ENCODE measurements at regions not wholly inside any gene's neighbourhood (a gene's known extent, or its start where the extent isn't known, plus 50 kb on each side); places are given as distances from the start of the nearest gene placed in this dataset.

- TF ChIP-seq EP300 (IDR thresholded peaks at IDR 0.05) (no peak), POLR2AphosphoS5 (IDR thresholded peaks at IDR 0.05) (no peak), POLR2A (IDR thresholded peaks at IDR 0.05) (no peak), CTCF (IDR thresholded peaks at IDR 0.05) (no peak)
- Histone ChIP-seq H3K27ac (no peak overlapping the region), H3K4me3 (no peak overlapping the region), H3K4me1 (no peaks in the 10 kb centered on the region), H3K27me3 (no peaks in the 10 kb centered on the region), H3K36me3 (no peaks in the 10 kb centered on the region), H3K9me3 (no peaks in the 10 kb centered on the region)
- no peak for DNase-seq (ENCODE audit: low spot score in 2 of 2)
Observed at GRCh38 chr4:138826322-138826721, 189.3 kb upstream of the NOCT start.

DNA sequence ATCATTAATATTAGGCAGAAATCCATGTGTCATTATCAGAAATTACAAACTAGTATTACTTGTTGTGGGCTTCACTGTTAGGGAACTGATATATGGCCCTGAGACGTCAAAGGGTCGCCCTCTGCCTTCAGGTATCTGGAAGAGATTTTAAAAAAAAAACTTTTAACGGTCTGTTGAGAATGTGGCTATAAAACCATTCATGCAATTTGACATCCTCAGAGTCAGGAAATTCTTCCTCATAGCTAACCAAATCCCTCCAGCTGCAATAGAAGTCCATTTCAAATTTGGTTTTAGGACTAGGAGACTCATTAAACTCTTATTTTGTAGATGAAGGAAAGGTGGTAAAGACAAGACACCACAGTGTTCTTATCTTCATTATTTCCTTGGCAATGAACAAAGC is 194.2 kb upstream of the NOCT start:
- TF ChIP-seq EP300 (IDR thresholded peaks at IDR 0.05): no peak
- TF ChIP-seq POLR2A (IDR thresholded peaks at IDR 0.05): no peak
- no peak for TF ChIP-seq CTCF (IDR thresholded peaks at IDR 0.05)
- TF ChIP-seq POLR2AphosphoS5 (IDR thresholded peaks at IDR 0.05): no peak
- DNase-seq (ENCODE audit: low spot score in 2 of 2): no peak
- Histone ChIP-seq H3K9me3 (no peaks in the 10 kb centered on the region), H3K27me3 (no peaks in the 10 kb centered on the region), H3K4me1 (no peaks in the 10 kb centered on the region), H3K4me3 (no peak overlapping the region), H3K27ac (no peak overlapping the region), H3K36me3 (no peaks in the 10 kb centered on the region)
- 71% methylated on average over 3 of the region's 3 CpGs for WGBS

GRCh38 chr4:138816875-138817274 is 198.7 kb upstream of the NOCT start:
- Histone ChIP-seq H3K4me1 (no peaks in the 10 kb centered on the region), H3K36me3 (no peaks in the 10 kb centered on the region), H3K9me3 (no peaks in the 10 kb centered on the region), H3K4me3 (no peak overlapping the region), H3K27ac (no peak overlapping the region), H3K27me3 (no peaks in the 10 kb centered on the region)
- WGBS: 44% methylated on average over 3 of the region's 3 CpGs
- no peak for TF ChIP-seq POLR2AphosphoS5 (IDR thresholded peaks at IDR 0.05)
- no peak for TF ChIP-seq CTCF (IDR thresholded peaks at IDR 0.05)
- TF ChIP-seq POLR2A (IDR thresholded peaks at IDR 0.05): no peak
- no peak for TF ChIP-seq EP300 (IDR thresholded peaks at IDR 0.05)
- DNase-seq (ENCODE audit: low spot score in 2 of 2): no peak

DNA sequence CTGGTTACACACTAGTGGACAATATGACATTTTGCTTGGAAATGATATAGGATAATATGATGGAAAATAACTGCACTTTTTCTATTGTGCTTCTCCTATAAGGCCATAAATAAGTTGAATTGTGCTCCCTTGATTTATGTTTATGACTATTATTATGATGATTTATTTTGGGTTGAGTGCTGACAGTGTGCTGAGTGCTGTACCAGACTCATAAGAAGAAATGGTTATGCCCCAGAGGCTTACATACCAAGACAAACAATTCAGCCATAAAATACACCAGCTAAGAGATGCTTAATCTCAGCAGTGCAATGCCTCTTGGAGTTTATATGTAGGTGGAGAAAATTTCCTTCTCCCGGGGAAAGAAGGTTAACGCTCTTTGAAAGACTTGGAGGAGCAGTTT is 199.8 kb upstream of the NOCT start:
- Histone ChIP-seq H3K36me3 (no peaks in the 10 kb centered on the region), H3K4me3 (no peak overlapping the region), H3K27ac (no peak overlapping the region), H3K27me3 (no peaks in the 10 kb centered on the region), H3K4me1 (no peaks in the 10 kb centered on the region), H3K9me3 (no peaks in the 10 kb centered on the region)
- WGBS: 49% methylated on average over 2 of the region's 2 CpGs
- TF ChIP-seq POLR2A (IDR thresholded peaks at IDR 0.05) (no peak), EP300 (IDR thresholded peaks at IDR 0.05) (no peak), CTCF (IDR thresholded peaks at IDR 0.05) (no peak), POLR2AphosphoS5 (IDR thresholded peaks at IDR 0.05) (no peak)
- no peak for DNase-seq (ENCODE audit: low spot score in 2 of 2)

DNA sequence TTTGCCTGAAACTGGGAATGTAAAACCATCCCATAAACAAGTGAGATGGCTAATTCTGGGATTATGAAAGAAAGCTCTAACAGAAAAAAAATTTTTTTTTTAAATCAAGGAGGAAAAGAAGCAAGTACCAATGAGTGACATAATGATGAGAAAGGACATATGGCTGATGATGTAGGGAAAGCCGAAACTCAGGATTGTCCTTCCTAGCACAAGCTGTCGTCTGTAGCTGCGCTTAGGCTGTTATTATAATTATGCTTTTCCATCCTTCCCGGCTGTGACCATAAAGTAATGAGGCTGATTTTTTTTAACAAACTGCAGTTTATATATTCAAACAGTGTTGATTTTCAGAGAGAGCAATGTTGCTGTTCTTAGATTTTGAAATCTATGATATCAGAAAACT is 209.8 kb upstream of the NOCT start:
- Histone ChIP-seq H3K36me3 (no peaks in the 10 kb centered on the region), H3K27ac (no peak overlapping the region), H3K4me1 (no peaks in the 10 kb centered on the region), H3K4me3 (no peak overlapping the region), H3K27me3 (peaks cover 6% of the 10 kb centered on the region), H3K9me3 (no peaks in the 10 kb centered on the region)
- 88% methylated on average over 4 of the region's 4 CpGs for WGBS
- DNase-seq (ENCODE audit: low spot score in 2 of 2): no peak
- TF ChIP-seq POLR2AphosphoS5 (IDR thresholded peaks at IDR 0.05): no peak

GRCh38 chr4:138804711-138805110 is 210.9 kb upstream of the NOCT start:
- Histone ChIP-seq H3K4me3 (no peak overlapping the region), H3K27me3 (peaks cover 6% of the 10 kb centered on the region), H3K9me3 (no peaks in the 10 kb centered on the region), H3K4me1 (no peaks in the 10 kb centered on the region), H3K36me3 (no peaks in the 10 kb centered on the region), H3K27ac (no peak overlapping the region)
- no peak for DNase-seq (ENCODE audit: low spot score in 2 of 2)
- TF ChIP-seq POLR2A (IDR thresholded peaks at IDR 0.05) (no peak), POLR2AphosphoS5 (IDR thresholded peaks at IDR 0.05) (no peak), CTCF (IDR thresholded peaks at IDR 0.05) (no peak), EP300 (IDR thresholded peaks at IDR 0.05) (no peak)
- WGBS: 9% methylated on average over 9 of the region's 9 CpGs
